HEK293T (cell line): ENCODE measurements at regions not wholly inside any gene's neighbourhood (a gene's known extent, or its start where the extent isn't known, plus 50 kb on each side); places are given as distances from the start of the nearest gene placed in this dataset.

Source experiments
- CTCF ChIA-PET: fragments of 350-600 bp; formaldehyde crosslinking; extraction: SDS; loops from one replicate; lab custom pipeline; 2021; ENCODE audit warnings: antibody characterized with exemption, inconsistent platforms; lab: Yijun Ruan, JAX
- POLR2A ChIA-PET: fragments of 350-600 bp; formaldehyde crosslinking; extraction: SDS; loops from one replicate; lab custom pipeline; 2020; ENCODE audit warnings: antibody characterized with exemption, inconsistent platforms; lab: Yijun Ruan, JAX
- DNase-seq: peaks from one replicate; pipeline ENCODE4 v3.0.0; 2012; ENCODE audit warnings: mixed read lengths; ENCODE audit errors: extremely low spot score
- ARNT ChIP-seq: fragments of 450-650 bp; IDR thresholded peaks from 2 replicates; pipeline ENCODE4 v1.6.1; 2017; ENCODE audit warnings: mild to moderate bottlenecking
- BHLHE40 ChIP-seq: fragments of 450-650 bp; IDR thresholded peaks from 2 replicates; pipeline ENCODE4 v1.6.1; 2016; ENCODE audit warnings: mild to moderate bottlenecking, moderate library complexity, borderline replicate concordance
- CTBP1 ChIP-seq: fragments of 450-650 bp; IDR thresholded peaks from 2 replicates; pipeline ENCODE4 v1.6.1; 2016; ENCODE audit warnings: borderline replicate concordance
- ELF4 ChIP-seq: fragments of 450-650 bp; IDR thresholded peaks from 2 replicates; pipeline ENCODE4 v1.6.1; 2017; ENCODE audit warnings: antibody characterized with exemption
- FOXA1 ChIP-seq: fragments of 450-650 bp; IDR thresholded peaks from 2 replicates; pipeline ENCODE4 v1.6.1; 2016; ENCODE audit warnings: mild to moderate bottlenecking
- FOXK2 ChIP-seq: fragments of 450-650 bp; IDR thresholded peaks from 2 replicates; pipeline ENCODE4 v1.6.1; 2016; ENCODE audit warnings: mild to moderate bottlenecking
- FOXM1 ChIP-seq: fragments of 450-650 bp; IDR thresholded peaks from 2 replicates; pipeline ENCODE4 v1.6.1; 2017; ENCODE audit warnings: mild to moderate bottlenecking, borderline replicate concordance
- HDGF ChIP-seq: fragments of 450-650 bp; IDR thresholded peaks from 2 replicates; pipeline ENCODE4 v1.6.1; 2017; ENCODE audit warnings: antibody characterized with exemption, borderline replicate concordance
- L3MBTL2 ChIP-seq: fragments of 450-650 bp; conservative IDR thresholded peaks from 2 replicates; pipeline ENCODE4 v1.6.1; 2016; ENCODE audit warnings: mild to moderate bottlenecking
- LEF1 ChIP-seq: fragments of 450-650 bp; IDR thresholded peaks from 2 replicates; pipeline ENCODE4 v1.6.1; 2017; ENCODE audit warnings: mild to moderate bottlenecking, borderline replicate concordance
- NFRKB ChIP-seq: fragments of 450-650 bp; IDR thresholded peaks from 2 replicates; pipeline ENCODE4 v1.6.1; 2016; ENCODE audit warnings: mild to moderate bottlenecking, moderate library complexity
- SP1 ChIP-seq: fragments of 450-650 bp; IDR thresholded peaks from 2 replicates; pipeline ENCODE4 v1.6.1; 2017
- SUZ12 ChIP-seq: fragments of 450-650 bp; IDR thresholded peaks from 2 replicates; pipeline ENCODE4 v1.6.1; 2016; ENCODE audit warnings: mild to moderate bottlenecking
- TARDBP ChIP-seq: fragments of 450-650 bp; IDR thresholded peaks from 2 replicates; pipeline ENCODE4 v1.6.1; 2016
- ZNF384 ChIP-seq: fragments of 450-650 bp; IDR thresholded peaks from 2 replicates; pipeline ENCODE4 v1.6.1; 2016
- TF ChIP-seq, protein P1 (sequence below): fragments of 450-650 bp; IDR thresholded peaks from 2 replicates; pipeline ENCODE4 v1.6.1; 2016

DNA sequence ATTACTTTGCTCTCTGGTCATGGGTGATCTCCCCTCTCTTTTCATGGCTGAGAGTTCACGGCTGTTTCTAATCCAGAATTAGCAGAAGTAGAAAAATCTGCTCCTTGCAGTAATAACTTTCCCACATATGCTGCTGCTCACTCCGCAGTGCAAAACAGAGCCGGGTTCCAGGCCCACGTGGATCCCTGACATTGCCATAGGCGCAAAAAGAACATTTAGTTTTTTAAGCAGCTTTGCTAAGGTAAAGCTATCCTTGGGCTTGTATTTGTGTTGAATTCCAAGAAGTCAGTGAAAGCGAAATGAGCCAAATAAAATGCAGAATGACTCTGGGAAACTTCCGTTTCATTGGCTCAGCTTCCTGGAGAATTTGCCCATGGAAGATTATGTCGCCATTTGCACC lies 633.7 kb upstream of the SUCLG2 start:
- POLR2A ChIA-PET = no interaction called here
- DNase-seq = no peak
- CTCF ChIA-PET = no interaction called here
- no peak for TF ChIP-seq FOXK2
- TF ChIP-seq LEF1 = no peak
- no peak for TF ChIP-seq FOXA1
- no peak for TF ChIP-seq L3MBTL2
- no peak for TF ChIP-seq ZNF384
- no peak for TF ChIP-seq BHLHE40
- no peak for TF ChIP-seq ELF4
- TF ChIP-seq SUZ12 = no peak
- TF ChIP-seq NFRKB = no peak
- TF ChIP-seq FOXM1 = no peak
- TF ChIP-seq CTBP1 = no peak
- no peak for TF ChIP-seq HDGF
- TF ChIP-seq, protein P1, sequence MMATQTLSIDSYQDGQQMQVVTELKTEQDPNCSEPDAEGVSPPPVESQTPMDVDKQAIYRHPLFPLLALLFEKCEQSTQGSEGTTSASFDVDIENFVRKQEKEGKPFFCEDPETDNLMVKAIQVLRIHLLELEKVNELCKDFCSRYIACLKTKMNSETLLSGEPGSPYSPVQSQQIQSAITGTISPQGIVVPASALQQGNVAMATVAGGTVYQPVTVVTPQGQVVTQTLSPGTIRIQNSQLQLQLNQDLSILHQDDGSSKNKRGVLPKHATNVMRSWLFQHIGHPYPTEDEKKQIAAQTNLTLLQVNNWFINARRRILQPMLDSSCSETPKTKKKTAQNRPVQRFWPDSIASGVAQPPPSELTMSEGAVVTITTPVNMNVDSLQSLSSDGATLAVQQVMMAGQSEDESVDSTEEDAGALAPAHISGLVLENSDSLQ = no peak
- no peak for TF ChIP-seq TARDBP
- TF ChIP-seq SP1 = no peak

DNA sequence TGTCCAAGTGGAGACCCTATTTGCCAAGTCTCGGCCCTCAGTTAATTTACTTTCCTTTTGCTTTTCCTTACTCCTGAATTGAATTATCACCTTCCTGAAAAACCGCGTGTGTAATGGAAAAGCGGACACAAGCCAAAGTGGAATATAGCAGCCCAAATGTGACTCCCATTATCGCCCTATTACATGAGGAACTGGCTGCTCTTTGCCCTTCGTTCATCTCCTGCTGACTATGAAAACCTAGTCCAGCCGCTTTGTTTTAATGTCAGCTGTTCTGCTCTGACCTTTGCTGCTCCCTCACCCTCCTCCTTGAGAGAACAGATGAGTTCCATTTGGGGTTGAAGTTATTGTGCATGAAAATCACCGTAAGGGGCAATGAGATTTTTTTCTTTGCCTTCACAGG lies 632.7 kb upstream of the SUCLG2 start:
- TF ChIP-seq CTBP1 (no peak), HDGF (no peak), ELF4 (no peak), LEF1 (no peak), TARDBP (no peak), ARNT (no peak), FOXA1 (no peak), NFRKB (no peak), ZNF384 (no peak), SUZ12 (no peak), BHLHE40 (no peak), SP1 (no peak), FOXK2 (no peak), FOXM1 (no peak), L3MBTL2 (no peak)
- TF ChIP-seq, protein P1 = no peak
- ChIA-PET CTCF (no interaction called here), POLR2A (no interaction called here)
- DNase-seq = no peak

- CTCF ChIA-PET = no interaction called here
- no peak for DNase-seq
- TF ChIP-seq FOXM1 (no peak), LEF1 (no peak), FOXK2 (no peak), FOXA1 (no peak), BHLHE40 (no peak)
- POLR2A ChIA-PET = no interaction called here
Observed at GRCh38 chr3:68274286-68274685, 619.9 kb upstream of the SUCLG2 start.

DNA sequence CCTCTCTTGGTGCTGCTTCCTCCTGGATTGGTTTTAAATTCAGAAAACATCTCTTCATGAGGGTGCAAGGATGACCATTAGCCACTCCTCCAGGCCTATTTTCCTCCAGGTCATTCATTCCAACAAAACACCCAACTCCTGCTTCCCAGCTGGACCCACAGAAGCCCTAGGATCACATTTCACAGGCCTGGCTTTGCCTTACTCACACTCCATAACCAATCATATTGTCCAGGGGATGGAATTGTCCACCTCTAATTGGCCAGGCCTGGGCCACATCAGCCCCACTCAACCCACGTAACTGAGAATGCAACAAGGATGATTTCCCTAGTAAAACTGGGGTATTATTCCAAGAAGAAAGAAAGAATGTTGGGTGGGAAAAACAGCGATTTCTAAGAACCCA lies 616.7 kb upstream of the SUCLG2 start:
- ChIA-PET POLR2A (no interaction called here), CTCF (no interaction called here)

DNA sequence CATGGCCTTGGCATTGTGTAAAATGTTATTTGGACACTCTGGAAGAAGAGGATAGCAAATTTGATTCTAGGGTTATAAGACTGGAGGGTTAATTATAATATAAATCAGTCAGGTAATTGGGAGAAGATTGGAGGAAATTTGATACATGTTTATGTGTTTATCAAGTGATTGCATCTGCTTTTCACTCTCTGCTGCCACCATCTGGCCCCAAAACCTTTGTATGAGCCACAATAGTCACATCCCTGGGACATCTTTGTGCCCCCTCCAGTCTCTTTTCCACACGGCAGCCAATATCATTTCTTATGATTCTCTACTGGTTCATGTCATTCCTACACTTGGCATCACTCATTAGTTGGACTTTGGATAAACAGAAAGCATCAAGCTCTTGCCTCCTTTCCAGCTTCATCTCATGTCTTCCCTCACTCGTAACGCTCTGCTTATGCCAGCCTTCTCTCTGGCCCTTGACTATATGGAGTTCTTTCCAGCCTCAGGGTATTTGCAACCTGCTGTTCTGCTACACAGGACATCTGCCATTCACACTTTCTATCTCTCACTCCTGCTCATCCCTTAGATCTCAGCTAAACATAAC lies 602.3 kb upstream of the SUCLG2 start:
- DNase-seq = peak; percentile 10
- ChIA-PET POLR2A (no interaction called here), CTCF (no interaction called here)
- no peak for TF ChIP-seq NFRKB

More for the DNA sequence above, 616.7 kb upstream of the SUCLG2 start:
- DNase-seq = no peak
- TF ChIP-seq NFRKB = no peak
- no peak for TF ChIP-seq BHLHE40
- no peak for TF ChIP-seq CTBP1
- no peak for TF ChIP-seq HDGF
- no peak for TF ChIP-seq ARNT
- TF ChIP-seq ZNF384 = no peak
- TF ChIP-seq TARDBP = no peak
- TF ChIP-seq FOXA1 = no peak
- no peak for TF ChIP-seq FOXM1
- no peak for TF ChIP-seq FOXK2
- TF ChIP-seq, protein P1 = no peak
- no peak for TF ChIP-seq LEF1
- no peak for TF ChIP-seq SP1
- TF ChIP-seq ELF4 = no peak
- no peak for TF ChIP-seq L3MBTL2
- no peak for TF ChIP-seq SUZ12

- ChIA-PET POLR2A (no interaction called here), CTCF (no interaction called here)
- no peak for DNase-seq
- TF ChIP-seq, protein P1 = no peak
- TF ChIP-seq FOXK2 = no peak
- TF ChIP-seq ZNF384 = no peak
- TF ChIP-seq L3MBTL2 = no peak
- TF ChIP-seq ELF4 = no peak
- TF ChIP-seq FOXA1 = no peak
- TF ChIP-seq TARDBP = no peak
- no peak for TF ChIP-seq BHLHE40
- no peak for TF ChIP-seq SUZ12
- TF ChIP-seq ARNT = no peak
- no peak for TF ChIP-seq CTBP1
- TF ChIP-seq HDGF = no peak
Observed at GRCh38 chr3:68249265-68249664, 594.9 kb upstream of the SUCLG2 start.
